Prostate gland (tissue), 2 donors: ENCODE measurements at regions not wholly inside any gene's neighbourhood (a gene's known extent, or its start where the extent isn't known, plus 50 kb on each side); places are given as distances from the start of the nearest gene placed in this dataset.

Experiments
- CTCF ChIP-seq, 4 experiments: fragments of 200-600 bp in 2 of 4; fragments of 450-650 bp in 2 of 4; sonication (generic) in 2 of 4; IDR thresholded peaks; 1 replicate in 3 of 4; 2 replicates in 1 of 4; pipeline ENCODE4 v1.5.1; 2016 to 2019; ENCODE audit warnings: antibody characterized with exemption in 4 of 4, mild to moderate bottlenecking in 2 of 4, moderate library complexity in 2 of 4
- POLR2A ChIP-seq: fragments of 450-650 bp; IDR thresholded peaks from one replicate; pipeline ENCODE4 v1.6.1; 2016; ENCODE audit warnings: antibody characterized with exemption, mild to moderate bottlenecking
- POLR2AphosphoS5 ChIP-seq: sonication (generic); formaldehyde crosslinking; IDR thresholded peaks from one replicate; pipeline ENCODE4 v1.6.1; 2017; ENCODE audit warnings: antibody characterized with exemption

DNA sequence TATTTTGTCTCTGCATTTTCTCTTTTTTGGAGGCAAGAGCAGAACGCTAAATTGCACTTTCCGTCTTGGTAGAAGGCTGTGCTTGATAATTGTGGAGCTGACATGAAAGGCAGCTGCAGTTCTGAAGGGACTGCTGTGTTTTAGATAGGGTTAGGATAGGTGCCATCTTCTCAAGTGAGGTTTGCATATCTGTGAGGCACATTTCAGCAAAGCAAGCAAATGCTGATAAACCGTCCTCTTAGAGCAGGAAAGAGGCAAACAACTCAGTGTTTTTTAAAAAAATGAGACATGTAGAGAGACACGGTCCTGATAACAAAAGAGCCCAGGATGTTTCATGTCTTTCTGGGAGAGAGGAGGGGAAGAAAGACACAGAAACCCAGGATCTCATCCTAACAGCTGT lies 217.7 kb downstream of the SOCS6 start:
- no peak for TF ChIP-seq POLR2A
- TF ChIP-seq POLR2AphosphoS5, result no peak
- no peak for TF ChIP-seq CTCF (IDR thresholded peaks at IDR 0.05)
